Type B pancreatic cell (in vitro differentiated cells): ENCODE measurements at regions not wholly inside any gene's neighbourhood (a gene's known extent, or its start where the extent isn't known, plus 50 kb on each side); places are given as distances from the start of the nearest gene placed in this dataset.

Experiments
- DNase-seq: peaks from one replicate; pipeline ENCODE4 v3.0.0; 2021; ENCODE audit warnings: mixed read lengths; ENCODE audit not compliant: unreplicated experiment; ENCODE audit errors: extremely low spot score
- H3K27ac Mint-ChIP-seq: 2 replicates; pipeline ENCODE4 v1.8.0; 2021; ENCODE audit warnings: mild to moderate bottlenecking, mixed read lengths
- H3K27me3 Mint-ChIP-seq: 2 replicates; pipeline ENCODE4 v1.8.0; 2021; ENCODE audit warnings: mixed read lengths
- H3K36me3 Mint-ChIP-seq: 2 replicates; pipeline ENCODE4 v1.8.0; 2021; ENCODE audit warnings: mixed read lengths
- H3K4me1 Mint-ChIP-seq: one replicate; pipeline ENCODE4 v1.8.0; 2021; ENCODE audit warnings: mixed read lengths; ENCODE audit not compliant: unreplicated experiment
- H3K4me3 Mint-ChIP-seq: 2 replicates; pipeline ENCODE4 v1.8.0; 2021; ENCODE audit warnings: mild to moderate bottlenecking, mixed read lengths
- H3K9me3 Mint-ChIP-seq: 2 replicates; pipeline ENCODE4 v1.8.0; 2021; ENCODE audit warnings: mixed read lengths
- TF ChIP-seq, protein P1 (sequence below): fragments of 200-600 bp; sonication (generic); conservative IDR thresholded peaks from 2 replicates; pipeline ENCODE4 v1.5.0; 2021; ENCODE audit warnings: antibody characterized with exemption, mild to moderate bottlenecking

DNA sequence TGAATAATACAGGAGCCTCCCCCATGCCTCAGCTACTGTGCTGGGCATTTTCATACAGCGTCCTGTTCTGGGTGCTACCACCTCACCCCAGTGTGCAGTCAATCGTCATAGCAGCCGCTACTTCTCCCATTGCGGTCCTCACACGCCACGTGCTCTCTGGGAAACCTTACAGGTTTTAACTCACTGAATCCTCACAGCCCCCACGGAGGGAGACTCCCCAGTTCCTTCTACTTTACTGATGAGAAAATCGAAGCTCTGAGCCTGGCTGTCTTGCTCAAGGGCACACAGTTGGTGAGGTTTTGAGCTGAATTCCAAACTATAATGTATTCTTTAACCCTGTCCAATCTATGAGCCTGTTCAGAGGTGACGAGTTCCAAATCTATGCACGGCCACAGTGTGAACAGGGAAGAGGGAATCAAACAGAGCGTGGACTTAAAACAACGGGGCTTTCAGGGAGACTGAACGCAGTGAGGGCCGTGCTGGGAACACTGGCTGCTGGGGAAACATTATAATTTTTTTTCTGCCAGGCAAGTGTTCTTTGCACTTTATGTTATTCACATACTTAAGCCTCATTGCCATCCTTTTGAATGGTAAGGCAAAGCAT, 421.5 kb downstream of the BRD1 start:
- H3K27me3 Mint-ChIP-seq, result peaks cover 37% of the 10 kb centered on the region
- H3K9me3 Mint-ChIP-seq, result no peaks in the 10 kb centered on the region
- no peak overlapping the region for H3K27ac Mint-ChIP-seq
- DNase-seq, result peak; percentile 36
- TF ChIP-seq, protein P1, sequence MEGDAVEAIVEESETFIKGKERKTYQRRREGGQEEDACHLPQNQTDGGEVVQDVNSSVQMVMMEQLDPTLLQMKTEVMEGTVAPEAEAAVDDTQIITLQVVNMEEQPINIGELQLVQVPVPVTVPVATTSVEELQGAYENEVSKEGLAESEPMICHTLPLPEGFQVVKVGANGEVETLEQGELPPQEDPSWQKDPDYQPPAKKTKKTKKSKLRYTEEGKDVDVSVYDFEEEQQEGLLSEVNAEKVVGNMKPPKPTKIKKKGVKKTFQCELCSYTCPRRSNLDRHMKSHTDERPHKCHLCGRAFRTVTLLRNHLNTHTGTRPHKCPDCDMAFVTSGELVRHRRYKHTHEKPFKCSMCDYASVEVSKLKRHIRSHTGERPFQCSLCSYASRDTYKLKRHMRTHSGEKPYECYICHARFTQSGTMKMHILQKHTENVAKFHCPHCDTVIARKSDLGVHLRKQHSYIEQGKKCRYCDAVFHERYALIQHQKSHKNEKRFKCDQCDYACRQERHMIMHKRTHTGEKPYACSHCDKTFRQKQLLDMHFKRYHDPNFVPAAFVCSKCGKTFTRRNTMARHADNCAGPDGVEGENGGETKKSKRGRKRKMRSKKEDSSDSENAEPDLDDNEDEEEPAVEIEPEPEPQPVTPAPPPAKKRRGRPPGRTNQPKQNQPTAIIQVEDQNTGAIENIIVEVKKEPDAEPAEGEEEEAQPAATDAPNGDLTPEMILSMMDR, result no peak
- H3K4me3 Mint-ChIP-seq, result no peak overlapping the region
- H3K36me3 Mint-ChIP-seq, result no peaks in the 10 kb centered on the region
- H3K4me1 Mint-ChIP-seq, result no peaks in the 10 kb centered on the region

DNA sequence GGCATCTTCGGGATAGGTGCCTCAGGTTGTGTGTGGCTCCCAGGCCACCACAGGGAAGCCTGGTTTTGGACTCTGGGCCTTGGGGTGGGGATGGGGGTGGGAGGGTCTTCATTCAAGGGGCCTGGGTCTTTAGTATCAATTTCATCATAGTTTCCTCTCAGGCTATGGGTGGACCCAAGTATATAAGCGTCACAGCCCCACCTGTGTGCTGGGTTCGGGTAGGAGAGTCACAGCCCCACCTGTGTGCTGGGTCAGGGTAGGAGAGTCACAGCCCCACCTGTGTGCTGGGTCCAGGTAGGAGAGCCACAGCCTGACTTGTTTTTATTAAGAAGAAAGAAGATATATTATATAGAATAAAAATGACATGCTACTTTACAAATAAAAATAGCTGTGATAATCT, 422.1 kb downstream of the BRD1 start:
- Mint-ChIP-seq H3K27ac (no peak overlapping the region), H3K4me3 (no peak overlapping the region), H3K27me3 (peaks cover 37% of the 10 kb centered on the region), H3K9me3 (no peaks in the 10 kb centered on the region), H3K36me3 (no peaks in the 10 kb centered on the region), H3K4me1 (no peaks in the 10 kb centered on the region)
- TF ChIP-seq, protein P1, result no peak
- DNase-seq, result no peak

DNA sequence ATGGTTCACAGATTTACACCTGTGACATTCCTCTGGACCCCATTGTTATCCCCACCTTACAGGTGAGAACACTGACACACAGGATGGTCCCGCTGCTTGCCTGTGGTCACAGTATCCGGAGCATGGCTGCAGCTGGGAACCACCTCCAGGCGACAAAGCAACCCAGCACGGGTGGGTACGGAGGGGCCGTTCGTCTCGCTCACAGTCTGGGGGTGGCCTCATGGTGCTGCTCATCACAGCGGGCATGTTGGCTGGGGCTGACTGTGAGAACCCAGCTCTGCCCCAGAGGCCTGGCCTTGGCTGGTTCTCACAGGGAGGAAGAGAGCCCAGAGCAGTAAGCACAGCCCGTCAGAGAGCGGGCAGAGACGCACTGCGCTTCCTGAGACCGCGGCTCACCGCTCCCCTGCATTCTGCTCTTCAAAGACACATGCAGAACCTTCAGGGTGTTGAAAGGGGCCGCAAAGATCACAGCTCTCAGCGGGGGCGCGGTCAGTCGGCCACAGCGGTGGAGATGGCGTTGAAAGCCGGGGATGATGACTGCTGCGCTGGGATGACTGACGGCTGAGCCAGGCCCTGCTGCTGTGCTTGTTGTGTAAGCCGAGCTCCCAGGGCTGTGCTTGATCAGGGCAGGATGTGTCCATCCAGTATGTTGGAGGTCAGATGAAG, 423.0 kb downstream of the BRD1 start:
- Mint-ChIP-seq H3K9me3 (no peaks in the 10 kb centered on the region), H3K4me3 (no peak overlapping the region), H3K4me1 (no peaks in the 10 kb centered on the region), H3K27me3 (peaks cover 33% of the 10 kb centered on the region), H3K36me3 (no peaks in the 10 kb centered on the region), H3K27ac (no peak overlapping the region)
- DNase-seq, result peak; percentile 62
- TF ChIP-seq, protein P1, result no peak

DNA sequence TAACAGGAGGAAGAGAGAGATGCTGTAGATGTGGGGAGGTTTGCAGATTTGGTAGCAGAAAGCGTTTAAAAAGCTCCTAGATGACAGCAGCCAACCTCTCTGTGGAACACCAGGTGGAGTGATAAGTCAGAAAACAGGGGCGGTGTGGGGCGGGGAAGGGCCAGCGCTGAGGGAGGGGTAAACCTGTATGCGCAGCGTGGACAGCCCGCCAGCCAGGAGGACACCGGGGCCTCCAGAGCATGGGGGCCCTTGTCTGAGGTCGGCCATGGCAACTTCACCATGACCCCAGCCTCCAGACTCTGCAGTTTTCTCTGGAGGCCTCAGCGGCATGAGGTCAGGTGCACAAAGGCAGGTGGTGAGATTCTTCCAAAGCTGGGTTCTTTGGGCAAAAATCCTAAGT, 423.7 kb downstream of the BRD1 start:
- Mint-ChIP-seq H3K4me3 (no peak overlapping the region), H3K4me1 (no peaks in the 10 kb centered on the region), H3K27ac (no peak overlapping the region), H3K9me3 (no peaks in the 10 kb centered on the region), H3K27me3 (peaks cover 27% of the 10 kb centered on the region), H3K36me3 (no peaks in the 10 kb centered on the region)
- DNase-seq, result peak; percentile 40
- TF ChIP-seq, protein P1, result no peak

DNA sequence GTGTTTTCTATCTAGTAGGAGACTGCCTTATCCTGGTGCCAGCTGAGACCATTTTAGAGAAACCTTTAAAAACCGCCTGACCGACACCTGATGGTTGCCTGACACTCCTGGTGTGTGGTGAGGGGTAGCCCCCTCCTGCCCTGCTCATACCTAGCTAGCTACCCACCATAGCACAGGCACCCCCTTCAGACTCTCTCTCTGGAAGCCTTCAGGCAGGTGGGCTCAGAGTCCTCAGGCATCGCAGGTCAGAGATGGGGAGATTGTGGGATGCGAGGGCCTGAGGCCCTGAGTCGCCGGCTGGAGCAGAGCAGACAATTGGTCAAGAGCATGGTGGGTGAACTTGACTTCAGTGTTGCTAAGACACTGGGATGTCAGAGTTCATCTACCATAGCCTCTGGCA, 424.6 kb downstream of the BRD1 start:
- Mint-ChIP-seq H3K36me3 (no peaks in the 10 kb centered on the region), H3K4me3 (no peak overlapping the region), H3K27me3 (peaks cover 22% of the 10 kb centered on the region), H3K27ac (no peak overlapping the region), H3K4me1 (no peaks in the 10 kb centered on the region), H3K9me3 (no peaks in the 10 kb centered on the region)
- DNase-seq, result peak; percentile 36
- TF ChIP-seq, protein P1, result no peak
